HEK293 (cell line): ENCODE measurements at regions not wholly inside any gene's neighbourhood (a gene's known extent, or its start where the extent isn't known, plus 50 kb on each side); places are given as distances from the start of the nearest gene placed in this dataset.
"Not testable (repeated sequence)": the region's sequence is repeated elsewhere in the genome, so short reads cannot be mapped to it uniquely, and the experiment has no call there.

Source experiments
- CTCF ChIA-PET: fragments of 350-600 bp; formaldehyde crosslinking; extraction: SDS; loops from one replicate; lab custom pipeline; 2021; ENCODE audit warnings: antibody characterized with exemption; lab: Yijun Ruan, JAX
- POLR2A ChIA-PET: fragments of 300-600 bp; formaldehyde crosslinking; extraction: SDS; loops from one replicate; lab custom pipeline; 2020; ENCODE audit warnings: antibody characterized with exemption, inconsistent platforms; lab: Yijun Ruan, JAX
- H3K27ac ChIP-seq: fragments of 200-500 bp; sonication (Bioruptor generic); 2 replicates; pipeline ENCODE4 v1.5.1; 2014; ENCODE audit warnings: low read depth, low read length, control low read depth, inconsistent platforms; ENCODE audit errors: extremely low read depth
- H3K36me3 ChIP-seq, 2 experiments: fragments of 200-500 bp in 1 of 2; sonication (Bioruptor generic) in 1 of 2; 1 replicate in 1 of 2; 2 replicates in 1 of 2; pipeline ENCODE4 v1.5.1; 2014 to 2017; ENCODE audit warnings: inconsistent platforms in 2 of 2, low read length in 2 of 2; ENCODE audit not compliant: control insufficient read depth in 2 of 2, insufficient read depth in 1 of 2
- H3K4me1 ChIP-seq: fragments of 200-500 bp; sonication (Bioruptor generic); 2 replicates; pipeline ENCODE4 v1.5.1; 2014; ENCODE audit warnings: mild to moderate bottlenecking, low read length, inconsistent platforms; ENCODE audit not compliant: control insufficient read depth, insufficient read depth
- H3K4me3 ChIP-seq: 2 replicates; pipeline ENCODE4 v1.5.1; 2011; ENCODE audit warnings: low read depth, mild to moderate bottlenecking, control low read depth, low read length, moderate library complexity
- H3K9me3 ChIP-seq: fragments of 200-500 bp; sonication (Bioruptor generic); 2 replicates; pipeline ENCODE4 v1.5.1; 2014; ENCODE audit warnings: low read depth, low read length, inconsistent platforms; ENCODE audit not compliant: control insufficient read depth, insufficient read depth
- HIC1 ChIP-seq: fragments of 450-650 bp; formaldehyde crosslinking; IDR thresholded peaks from 2 replicates; pipeline ENCODE4 v1.5.1; 2016; ENCODE audit warnings: missing biosample characterization, missing genetic modification characterization
- IKZF3 ChIP-seq: fragments of 450-650 bp; IDR thresholded peaks from 2 replicates; pipeline ENCODE4 v1.5.0; 2018; ENCODE audit warnings: missing biosample characterization, mild to moderate bottlenecking, missing genetic modification characterization, moderate library complexity
- PRDM4 ChIP-seq: fragments of 450-650 bp; formaldehyde crosslinking; IDR thresholded peaks from 2 replicates; pipeline ENCODE4 v1.5.1; 2017; ENCODE audit warnings: missing biosample characterization, missing genetic modification characterization
- SALL2 ChIP-seq: fragments of 450-650 bp; formaldehyde crosslinking; IDR thresholded peaks from 2 replicates; pipeline ENCODE4 v1.5.0; 2017; ENCODE audit warnings: missing biosample characterization, mild to moderate bottlenecking, missing genetic modification characterization, borderline replicate concordance
- ZBTB21 ChIP-seq: fragments of 450-650 bp; formaldehyde crosslinking; IDR thresholded peaks from 2 replicates; pipeline ENCODE4 v1.5.1; 2017; ENCODE audit warnings: missing biosample characterization, missing genetic modification characterization
- ZBTB49 ChIP-seq: fragments of 450-650 bp; formaldehyde crosslinking; IDR thresholded peaks from 2 replicates; pipeline ENCODE4 v1.5.1; 2016; ENCODE audit warnings: missing biosample characterization, missing genetic modification characterization, low read depth
- ZNF169 ChIP-seq: fragments of 450-650 bp; formaldehyde crosslinking; IDR thresholded peaks from 2 replicates; pipeline ENCODE4 v1.5.1; 2016; ENCODE audit warnings: missing biosample characterization, missing genetic modification characterization
- ZNF274 ChIP-seq, 2 experiments: fragments of 200-500 bp in 1 of 2; fragments of 450-650 bp in 1 of 2; sonication (Bioruptor generic) in 1 of 2; formaldehyde crosslinking in 1 of 2; IDR thresholded peaks; 2 replicates each; pipeline versions ENCODE4 v1.5.1 to v1.6.1; 2014 to 2016; ENCODE audit warnings: borderline replicate concordance in 1 of 2, inconsistent platforms in 1 of 2, low read length in 1 of 2, missing biosample characterization in 1 of 2, missing genetic modification characterization in 1 of 2
- ZNF280D ChIP-seq: fragments of 450-650 bp; formaldehyde crosslinking; IDR thresholded peaks from 2 replicates; pipeline ENCODE4 v1.5.1; 2016; ENCODE audit warnings: missing biosample characterization, missing genetic modification characterization
- ZNF324 ChIP-seq: fragments of 450-650 bp; formaldehyde crosslinking; IDR thresholded peaks from 2 replicates; pipeline ENCODE4 v1.5.1; 2016; ENCODE audit warnings: missing biosample characterization, missing genetic modification characterization
- ZNF354C ChIP-seq: fragments of 450-650 bp; formaldehyde crosslinking; IDR thresholded peaks from 2 replicates; pipeline ENCODE4 v1.5.1; 2016; ENCODE audit warnings: missing biosample characterization, missing genetic modification characterization, low read depth, borderline replicate concordance
- ZNF366 ChIP-seq: fragments of 450-650 bp; formaldehyde crosslinking; conservative IDR thresholded peaks from 2 replicates; pipeline ENCODE4 v1.5.1; 2016; ENCODE audit warnings: missing biosample characterization, missing genetic modification characterization
- ZNF629 ChIP-seq: fragments of 450-650 bp; formaldehyde crosslinking; IDR thresholded peaks from 2 replicates; pipeline ENCODE4 v1.5.1; 2017; ENCODE audit warnings: missing biosample characterization, missing genetic modification characterization
- ZNF777 ChIP-seq: fragments of 450-650 bp; formaldehyde crosslinking; IDR thresholded peaks from 2 replicates; pipeline ENCODE4 v1.5.1; 2017; ENCODE audit warnings: missing biosample characterization, missing genetic modification characterization, borderline replicate concordance
- ZNF785 ChIP-seq: fragments of 450-650 bp; formaldehyde crosslinking; IDR thresholded peaks from 2 replicates; pipeline ENCODE4 v1.5.1; 2016; ENCODE audit warnings: missing biosample characterization, missing genetic modification characterization

GRCh38 chr6:8170245-8170644 is 67.9 kb upstream of the EEF1E1 start (continued):
- no peak for TF ChIP-seq ZNF280D (tag by site-specific recombination)
- TF ChIP-seq ZNF354C (tag by site-specific recombination), result no peak
- TF ChIP-seq ZBTB21 (tag by site-specific recombination), result no peak
- TF ChIP-seq, all 188 proteins: peak for 0

GRCh38 chr6:8166156-8166555 is 63.8 kb upstream of the EEF1E1 start:
- no peak overlapping the region for H3K4me3 ChIP-seq
- CTCF ChIA-PET, result interaction anchor here (0.5 to 1.4 kb wide), 3 partner anchors 35 to 119 kb away, joined by 3 read pairs; no protein-coding TSS in a partner anchor
- H3K27ac ChIP-seq, result no peak overlapping the region
- no peaks in the 10 kb centered on the region for H3K36me3 ChIP-seq
- H3K9me3 ChIP-seq, result no peaks in the 10 kb centered on the region
- no peaks in the 10 kb centered on the region for H3K4me1 ChIP-seq
- no peak for TF ChIP-seq ZNF324
- no peak for TF ChIP-seq IKZF3 (tag by site-specific recombination)
- TF ChIP-seq ZNF366 (tag by site-specific recombination), result no peak
- TF ChIP-seq ZNF785 (tag by site-specific recombination), result no peak
- TF ChIP-seq ZNF274 (IDR thresholded peaks at IDR 0.05; ENCODE audit: low read length), result no peak
- TF ChIP-seq ZNF274 (tag by site-specific recombination; IDR thresholded peaks at IDR 0.05; ENCODE audit: borderline replicate concordance), result no peak
- no peak for TF ChIP-seq PRDM4
- no peak for TF ChIP-seq HIC1 (tag by site-specific recombination)
- no peak for TF ChIP-seq ZNF169
- TF ChIP-seq ZNF629 (tag by site-specific recombination), result no peak
- no peak for TF ChIP-seq SALL2 (tag by site-specific recombination)
- no peak for TF ChIP-seq ZNF777 (tag by site-specific recombination)
- TF ChIP-seq ZBTB49 (tag by site-specific recombination), result no peak
- POLR2A ChIA-PET, result interaction anchor here (0.7 kb wide), 1 partner anchor 155 kb away, joined by 7 read pairs; no protein-coding TSS in a partner anchor

- H3K9me3 ChIP-seq, H3K4me1 ChIP-seq, H3K27ac ChIP-seq, H3K36me3 ChIP-seq, H3K4me3 ChIP-seq, POLR2A ChIA-PET: not testable (repeated sequence)
- CTCF ChIA-PET, result interaction anchor here (0.6 to 1.4 kb wide), 2 partner anchors 34 to 1704 kb away, joined by 3 read pairs; no protein-coding TSS in a partner anchor
Observed at GRCh38 chr6:8165008-8165407, 62.7 kb upstream of the EEF1E1 start.

GRCh38 chr6:8164281-8164680 is 61.9 kb upstream of the EEF1E1 start:
- H3K4me3 ChIP-seq, POLR2A ChIA-PET, H3K27ac ChIP-seq, H3K36me3 ChIP-seq, CTCF ChIA-PET, H3K4me1 ChIP-seq, H3K9me3 ChIP-seq: not testable (repeated sequence)
